Osteocyte (in vitro differentiated cells): ENCODE measurements at regions not wholly inside any gene's neighbourhood (a gene's known extent, or its start where the extent isn't known, plus 50 kb on each side); places are given as distances from the start of the nearest gene placed in this dataset.

ENCODE experiments used
- DNase-seq: peaks from one replicate; pipeline ENCODE4 v3.0.0; 2021; ENCODE audit warnings: mixed read lengths; ENCODE audit not compliant: unreplicated experiment; ENCODE audit errors: extremely low spot score
- H3K27ac Mint-ChIP-seq: one replicate; pipeline ENCODE4 v1.8.0; 2021; ENCODE audit warnings: mild to moderate bottlenecking, mixed read lengths; ENCODE audit not compliant: unreplicated experiment
- H3K27me3 Mint-ChIP-seq: one replicate; pipeline ENCODE4 v1.8.0; 2021; ENCODE audit warnings: mixed read lengths; ENCODE audit not compliant: unreplicated experiment
- H3K36me3 Mint-ChIP-seq: one replicate; pipeline ENCODE4 v1.8.0; 2021; ENCODE audit warnings: mixed read lengths; ENCODE audit not compliant: unreplicated experiment
- H3K4me1 Mint-ChIP-seq: one replicate; pipeline ENCODE4 v1.8.0; 2021; ENCODE audit warnings: mixed read lengths; ENCODE audit not compliant: unreplicated experiment
- H3K4me3 Mint-ChIP-seq: one replicate; pipeline ENCODE4 v1.8.0; 2021; ENCODE audit warnings: mild to moderate bottlenecking, moderate library complexity, mixed read lengths; ENCODE audit not compliant: unreplicated experiment
- H3K9me3 Mint-ChIP-seq: one replicate; pipeline ENCODE4 v1.8.0; 2021; ENCODE audit warnings: mixed read lengths; ENCODE audit not compliant: unreplicated experiment
- CTCF ChIP-seq: fragments of 200-600 bp; sonication (generic); IDR thresholded peaks from 2 replicates; pipeline ENCODE4 v1.5.0; 2021; ENCODE audit warnings: antibody characterized with exemption, mild to moderate bottlenecking, moderate library complexity

GRCh38 chr13:74850893-74851292 lies 631.1 kb downstream of the TBC1D4 start:
- Mint-ChIP-seq H3K4me1 (no peaks in the 10 kb centered on the region), H3K4me3 (no peak overlapping the region), H3K9me3 (peaks cover 16% of the 10 kb centered on the region), H3K27me3 (no peaks in the 10 kb centered on the region), H3K36me3 (no peaks in the 10 kb centered on the region), H3K27ac (no peak overlapping the region)
- TF ChIP-seq CTCF, result no peak
- DNase-seq, result no peak

- Mint-ChIP-seq H3K27ac (no peak overlapping the region), H3K9me3 (peaks cover 5% of the 10 kb centered on the region), H3K4me3 (no peak overlapping the region), H3K4me1 (no peaks in the 10 kb centered on the region), H3K36me3 (no peaks in the 10 kb centered on the region), H3K27me3 (no peaks in the 10 kb centered on the region)
- TF ChIP-seq CTCF, result no peak
- no peak for DNase-seq
These were observed 634.0 kb downstream of the TBC1D4 start for GRCh38 chr13:74847966-74848365.

- Mint-ChIP-seq H3K4me3 (no peak overlapping the region), H3K4me1 (no peaks in the 10 kb centered on the region), H3K9me3 (peaks cover 5% of the 10 kb centered on the region)
These were observed 636.2 kb downstream of the TBC1D4 start for GRCh38 chr13:74845806-74846205.

GRCh38 chr13:74841651-74842050 lies 640.3 kb downstream of the TBC1D4 start:
- no peaks in the 10 kb centered on the region for H3K4me1 Mint-ChIP-seq
- H3K27me3 Mint-ChIP-seq, result no peaks in the 10 kb centered on the region
- TF ChIP-seq CTCF, result no peak
- no peak overlapping the region for H3K4me3 Mint-ChIP-seq
- no peak overlapping the region for H3K27ac Mint-ChIP-seq
- H3K9me3 Mint-ChIP-seq, result no peaks in the 10 kb centered on the region
- H3K36me3 Mint-ChIP-seq, result no peaks in the 10 kb centered on the region
- DNase-seq, result no peak

More at GRCh38 chr13:74845806-74846205, 636.2 kb downstream of the TBC1D4 start:
- Mint-ChIP-seq H3K27me3 (no peaks in the 10 kb centered on the region), H3K36me3 (no peaks in the 10 kb centered on the region), H3K27ac (no peak overlapping the region)
- TF ChIP-seq CTCF, result no peak
- DNase-seq, result no peak

- Mint-ChIP-seq H3K36me3 (no peaks in the 10 kb centered on the region), H3K4me3 (no peak overlapping the region), H3K27me3 (no peaks in the 10 kb centered on the region), H3K4me1 (no peaks in the 10 kb centered on the region), H3K27ac (no peak overlapping the region), H3K9me3 (no peaks in the 10 kb centered on the region)
- TF ChIP-seq CTCF, result no peak
- no peak for DNase-seq
These were observed 640.8 kb downstream of the TBC1D4 start for GRCh38 chr13:74841123-74841522.
